GM21825 (cell line): ENCODE measurements at regions not wholly inside any gene's neighbourhood (a gene's known extent, or its start where the extent isn't known, plus 50 kb on each side); places are given as distances from the start of the nearest gene placed in this dataset.
"Not testable (repeated sequence)": the region's sequence is repeated elsewhere in the genome, so short reads cannot be mapped to it uniquely, and the experiment has no call there.

Experiments used
- ATAC-seq: cut with Tn5 transposase; IDR thresholded peaks from one replicate; pipeline ENCODE4 v1.9.1; 2021; ENCODE audit warnings: mild to moderate bottlenecking, moderate library complexity; ENCODE audit not compliant: unreplicated experiment

GRCh38 chr3:130151555-130151954, 69.9 kb downstream of the ALG1L2 start:
- ATAC-seq: not testable (repeated sequence)

GRCh38 chr3:130153247-130153646, 71.6 kb downstream of the ALG1L2 start:
- ATAC-seq: not testable (repeated sequence)

DNA sequence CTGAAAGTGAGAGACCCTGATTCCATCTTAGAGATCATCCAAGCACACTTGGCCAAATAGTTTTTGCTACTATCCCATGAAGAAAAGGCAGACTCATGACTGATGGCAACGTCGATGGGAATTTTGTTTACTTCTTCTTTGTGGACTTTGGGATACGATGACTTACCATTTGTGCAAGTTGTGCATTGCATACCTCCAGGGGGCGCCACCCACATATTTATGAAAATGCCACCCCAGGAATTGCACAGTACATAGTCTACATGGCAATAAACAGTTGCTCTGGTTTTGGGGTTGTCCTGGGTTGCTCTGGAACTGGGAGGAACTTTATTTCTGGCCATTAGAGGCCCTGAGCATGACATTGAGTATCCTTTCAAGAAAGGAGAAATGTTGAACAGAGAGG, 73.8 kb downstream of the ALG1L2 start:
- not testable (repeated sequence) for ATAC-seq

DNA sequence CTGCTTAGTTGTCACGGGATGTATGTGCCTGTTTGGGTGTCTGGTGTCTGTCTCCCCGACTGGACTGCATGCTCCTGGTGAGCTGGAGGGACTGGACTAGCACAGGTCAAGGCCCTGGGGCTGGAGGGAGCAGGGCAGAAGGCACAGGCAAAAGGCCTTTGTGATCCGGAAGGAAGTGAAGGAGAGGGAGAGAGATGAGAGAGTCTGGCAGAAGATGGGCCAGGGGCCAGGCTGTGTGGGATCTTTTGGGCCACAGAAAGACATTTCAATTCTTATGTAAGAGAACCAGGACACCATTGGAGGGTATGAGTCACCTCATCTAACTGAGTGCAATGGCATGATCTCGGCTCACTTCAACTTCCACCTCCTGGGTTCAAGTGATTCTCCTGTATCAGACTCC, 85.2 kb downstream of the ALG1L2 start:
- not testable (repeated sequence) for ATAC-seq

GRCh38 chr3:130175195-130175594, 93.6 kb downstream of the ALG1L2 start:
- not testable (repeated sequence) for ATAC-seq

DNA sequence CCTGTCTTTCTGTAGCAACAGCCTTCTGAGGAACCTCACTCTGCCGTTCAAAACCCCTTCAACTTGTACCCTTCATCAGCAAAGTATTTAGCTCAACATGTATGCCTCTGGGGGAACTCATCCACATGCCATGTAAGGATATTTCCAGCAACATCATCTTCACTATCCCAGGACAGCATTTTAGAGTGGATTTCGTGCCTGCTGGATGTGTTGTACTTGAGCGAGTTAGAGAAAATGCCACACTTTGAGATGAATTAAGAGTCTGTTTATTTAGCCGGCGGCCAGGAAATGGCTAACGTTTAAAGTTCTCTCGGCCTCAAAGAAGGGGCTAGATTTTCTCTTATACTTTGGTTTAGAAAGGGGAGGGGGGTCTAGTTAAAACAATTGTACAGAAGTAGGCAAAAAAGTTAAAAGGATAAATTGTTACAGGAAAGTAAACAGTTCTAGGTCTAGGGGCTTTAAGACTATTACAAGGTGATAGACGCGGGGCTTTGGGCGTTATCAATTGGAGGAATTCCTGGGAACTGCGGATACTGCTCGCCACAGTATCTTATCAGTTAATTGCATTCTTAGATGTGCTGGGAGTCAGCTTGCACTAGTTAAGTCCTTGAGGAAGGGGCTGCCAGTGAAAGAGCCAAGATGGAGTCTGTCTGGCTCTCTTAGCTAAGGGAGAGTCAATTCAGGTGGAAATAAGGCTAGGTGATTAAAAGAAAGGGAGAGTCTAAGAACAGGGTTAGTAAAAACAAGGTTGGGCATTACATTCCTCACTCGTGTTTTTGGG, 95.0 kb downstream of the ALG1L2 start:
- not testable (repeated sequence) for ATAC-seq

DNA sequence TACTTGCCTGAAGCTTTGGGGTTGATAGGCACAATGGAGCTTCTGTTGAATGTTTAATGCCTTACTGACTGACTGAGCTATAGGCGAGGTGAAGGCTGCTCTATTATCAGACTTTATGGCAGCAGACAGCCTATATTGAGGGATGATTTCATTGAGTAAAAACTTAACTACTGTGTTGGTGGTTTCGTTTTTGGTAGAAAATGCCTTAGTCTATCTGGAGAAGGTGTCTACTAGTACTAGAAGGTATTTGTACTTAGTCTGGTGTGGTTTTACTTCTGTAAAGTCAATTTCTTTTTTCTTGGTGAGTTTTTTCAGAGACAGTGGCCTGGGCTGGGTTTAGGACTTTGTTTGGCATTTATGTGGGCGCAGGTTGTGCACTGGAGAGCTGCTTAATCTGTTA, 97.2 kb downstream of the ALG1L2 start:
- ATAC-seq: not testable (repeated sequence)

GRCh38 chr3:130179353-130179970, 97.8 kb downstream of the ALG1L2 start:
- ATAC-seq: not testable (repeated sequence)

GRCh38 chr3:130182475-130182874, 100.8 kb downstream of the ALG1L2 start:
- ATAC-seq: not testable (repeated sequence)

- not testable (repeated sequence) for ATAC-seq
Observed at GRCh38 chr3:130183689-130184088, 102.1 kb downstream of the ALG1L2 start.

- ATAC-seq: not testable (repeated sequence)
Observed at GRCh38 chr3:130184152-130185024, 102.8 kb downstream of the ALG1L2 start.

GRCh38 chr3:130201272-130201671, 119.6 kb downstream of the ALG1L2 start:
- not testable (repeated sequence) for ATAC-seq

DNA sequence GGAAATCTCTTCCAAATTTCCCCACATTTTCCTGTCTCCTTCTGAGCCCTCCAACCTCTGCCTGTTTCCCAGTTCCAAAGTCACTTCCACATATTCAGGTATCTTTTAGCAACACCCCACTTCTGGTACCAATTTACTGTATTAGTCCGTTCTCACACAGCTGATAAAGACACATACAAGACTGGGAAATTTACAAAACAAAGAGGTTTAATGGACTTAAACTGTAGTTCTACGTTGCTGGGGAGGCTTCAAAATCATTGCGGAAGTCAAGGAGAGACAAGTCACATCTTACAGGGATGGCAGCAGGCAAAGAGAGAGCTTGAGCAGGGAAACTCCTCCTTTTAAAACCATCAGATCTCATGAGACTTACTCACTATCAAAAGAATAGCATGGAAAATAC, 122.0 kb downstream of the ALG1L2 start:
- not testable (repeated sequence) for ATAC-seq

GRCh38 chr3:130227540-130227939, 117.9 kb upstream of the COL6A5 start:
- ATAC-seq: no peak

DNA sequence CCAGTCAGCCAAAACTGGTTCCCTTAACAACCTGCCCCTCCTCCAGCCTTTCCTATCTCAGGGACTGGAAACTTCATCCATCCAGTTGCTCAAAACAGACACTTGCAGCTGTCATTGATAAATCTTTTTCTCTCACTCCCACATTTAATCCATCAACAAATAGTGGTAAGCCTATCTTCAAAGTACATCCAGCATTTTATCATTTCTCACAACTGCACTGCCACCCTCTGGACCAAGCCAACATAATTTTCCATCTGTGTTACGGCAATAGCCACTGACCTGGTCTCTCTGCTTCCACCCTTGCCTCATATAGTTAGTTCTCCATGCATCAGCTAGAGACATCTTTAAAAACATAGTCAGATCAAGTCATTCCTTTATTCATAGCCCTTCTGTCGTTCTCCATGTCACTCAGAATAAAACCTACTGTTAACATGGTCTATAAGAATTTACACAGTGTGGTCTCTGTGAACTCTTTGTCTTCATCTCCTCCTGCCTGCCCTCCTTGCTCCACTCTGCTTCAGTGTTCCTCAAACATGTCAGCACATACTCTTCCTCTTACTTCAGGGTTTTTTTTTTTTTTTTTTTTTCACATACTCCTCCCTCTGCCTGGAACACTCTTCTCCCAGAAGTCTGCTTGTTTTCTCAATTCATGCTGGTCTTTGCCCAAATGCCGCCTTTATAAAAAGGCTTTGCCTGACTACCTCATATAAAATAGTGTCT, 102.5 kb upstream of the COL6A5 start:
- ATAC-seq: no peak

DNA sequence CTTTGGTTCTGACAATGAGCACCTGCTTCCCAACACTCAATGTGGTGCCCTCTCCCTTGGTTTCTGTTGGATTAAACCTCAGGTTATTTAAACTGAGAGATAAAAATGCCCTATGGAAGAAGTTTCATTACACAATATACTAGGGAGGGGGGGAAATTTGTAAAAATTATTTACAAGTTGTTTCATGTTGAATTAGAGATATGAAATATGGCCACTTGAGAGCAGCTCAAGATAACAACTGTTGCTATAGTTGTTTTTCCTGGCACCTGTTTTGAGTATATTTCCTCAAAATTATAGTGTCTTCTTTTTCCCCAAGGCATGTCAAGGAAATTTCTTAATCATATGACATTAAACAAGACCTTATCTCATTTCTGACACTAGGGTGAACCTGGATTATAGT, 101.7 kb upstream of the COL6A5 start:
- ATAC-seq: no peak

DNA sequence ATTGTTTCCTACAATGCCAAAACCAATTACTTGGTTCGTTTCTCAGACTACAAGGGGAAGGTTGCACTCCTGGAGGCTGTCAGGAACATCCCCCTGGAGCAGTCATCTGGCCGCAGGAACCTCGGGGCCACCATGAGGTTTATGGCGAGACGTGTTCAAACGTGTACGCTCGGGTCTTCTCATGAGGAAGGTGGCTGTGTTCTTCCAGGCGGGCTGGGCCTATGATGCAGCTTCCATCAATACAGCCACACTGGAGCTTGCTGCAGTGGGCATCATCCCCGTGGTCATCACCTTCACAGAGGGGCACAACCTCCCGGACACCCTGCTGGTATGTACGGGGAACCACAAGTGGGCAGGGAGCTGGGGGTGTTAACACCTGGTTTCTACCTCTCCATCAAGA, 94.5 kb upstream of the COL6A5 start:
- no peak for ATAC-seq

GRCh38 chr3:130255442-130255841, 90.0 kb upstream of the COL6A5 start:
- no peak for ATAC-seq

GRCh38 chr3:130256821-130257340, 88.6 kb upstream of the COL6A5 start:
- no peak for ATAC-seq

GRCh38 chr3:130258532-130258952, 86.9 kb upstream of the COL6A5 start:
- no peak for ATAC-seq
